ENCODE measurements at regions not wholly inside any gene's neighbourhood (a gene's known extent, or its start where the extent isn't known, plus 50 kb on each side); places are given as distances from the start of the nearest gene placed in this dataset.

DNA sequence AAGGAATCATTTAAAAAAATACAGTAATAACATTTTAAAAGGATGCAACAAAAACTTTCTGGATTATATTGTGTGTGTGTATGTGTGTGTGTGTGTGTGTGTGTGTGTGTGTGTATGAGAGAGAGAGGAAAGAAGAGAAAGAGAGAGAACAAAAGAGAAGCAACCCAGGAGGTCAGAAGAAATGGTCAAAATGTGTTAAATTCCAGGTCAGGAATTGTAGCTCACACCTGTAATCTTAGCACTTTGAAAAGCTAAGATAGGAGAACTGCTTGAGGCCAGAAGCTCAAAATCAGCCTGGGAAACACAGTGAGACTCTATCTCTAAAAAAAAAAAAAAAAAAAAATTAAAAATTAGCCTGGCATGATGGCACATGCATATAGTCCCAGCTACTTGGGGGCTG, 311.8 kb upstream of the CDH12 start:
- intact Hi-C loops (cut with DNase I): no loop called here
- Histone ChIP-seq H3K27ac (no peak overlapping the region), H3K36me3 (no peaks in the 10 kb centered on the region), H3K4me1 (no peaks in the 10 kb centered on the region), H3K9me3 (peaks cover 0 to 2% of the 10 kb centered on the region in 2 donors), H3K27me3 (no peaks in the 10 kb centered on the region), H3K4me3 (no peak overlapping the region)
- TF ChIP-seq, protein P1, sequence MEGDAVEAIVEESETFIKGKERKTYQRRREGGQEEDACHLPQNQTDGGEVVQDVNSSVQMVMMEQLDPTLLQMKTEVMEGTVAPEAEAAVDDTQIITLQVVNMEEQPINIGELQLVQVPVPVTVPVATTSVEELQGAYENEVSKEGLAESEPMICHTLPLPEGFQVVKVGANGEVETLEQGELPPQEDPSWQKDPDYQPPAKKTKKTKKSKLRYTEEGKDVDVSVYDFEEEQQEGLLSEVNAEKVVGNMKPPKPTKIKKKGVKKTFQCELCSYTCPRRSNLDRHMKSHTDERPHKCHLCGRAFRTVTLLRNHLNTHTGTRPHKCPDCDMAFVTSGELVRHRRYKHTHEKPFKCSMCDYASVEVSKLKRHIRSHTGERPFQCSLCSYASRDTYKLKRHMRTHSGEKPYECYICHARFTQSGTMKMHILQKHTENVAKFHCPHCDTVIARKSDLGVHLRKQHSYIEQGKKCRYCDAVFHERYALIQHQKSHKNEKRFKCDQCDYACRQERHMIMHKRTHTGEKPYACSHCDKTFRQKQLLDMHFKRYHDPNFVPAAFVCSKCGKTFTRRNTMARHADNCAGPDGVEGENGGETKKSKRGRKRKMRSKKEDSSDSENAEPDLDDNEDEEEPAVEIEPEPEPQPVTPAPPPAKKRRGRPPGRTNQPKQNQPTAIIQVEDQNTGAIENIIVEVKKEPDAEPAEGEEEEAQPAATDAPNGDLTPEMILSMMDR (IDR thresholded peaks at IDR 0.05): no peak
- DNase-seq (no peak), ATAC-seq (no peak)

DNA sequence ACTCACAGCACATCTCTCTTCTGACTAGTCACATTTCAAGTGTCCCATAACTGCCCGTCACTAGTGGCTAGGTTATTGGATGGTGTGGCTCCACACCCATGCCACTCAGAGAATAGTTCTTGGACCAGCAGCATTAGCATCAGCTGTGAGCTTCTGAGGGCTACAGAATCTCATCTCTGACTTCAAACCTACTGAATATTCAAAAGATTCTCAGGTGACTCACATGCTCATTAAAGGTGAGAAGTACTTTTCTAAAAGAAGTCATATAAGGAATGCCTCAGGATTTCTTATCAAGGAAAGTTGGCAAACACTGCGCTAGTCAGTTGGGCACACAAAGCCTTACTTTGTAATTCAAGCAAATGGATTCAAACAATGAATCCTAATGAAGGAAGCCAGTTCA, 305.0 kb upstream of the CDH12 start:
- Histone ChIP-seq H3K27ac (no peak overlapping the region), H3K36me3 (no peaks in the 10 kb centered on the region), H3K27me3 (no peaks in the 10 kb centered on the region), H3K9me3 (no peaks in the 10 kb centered on the region), H3K4me3 (no peak overlapping the region), H3K4me1 (no peaks in the 10 kb centered on the region)
- ATAC-seq: no peak
- TF ChIP-seq, protein P1 (IDR thresholded peaks at IDR 0.05): no peak
- DNase-seq: no peak
- intact Hi-C loops (cut with DNase I): no loop called here

DNA sequence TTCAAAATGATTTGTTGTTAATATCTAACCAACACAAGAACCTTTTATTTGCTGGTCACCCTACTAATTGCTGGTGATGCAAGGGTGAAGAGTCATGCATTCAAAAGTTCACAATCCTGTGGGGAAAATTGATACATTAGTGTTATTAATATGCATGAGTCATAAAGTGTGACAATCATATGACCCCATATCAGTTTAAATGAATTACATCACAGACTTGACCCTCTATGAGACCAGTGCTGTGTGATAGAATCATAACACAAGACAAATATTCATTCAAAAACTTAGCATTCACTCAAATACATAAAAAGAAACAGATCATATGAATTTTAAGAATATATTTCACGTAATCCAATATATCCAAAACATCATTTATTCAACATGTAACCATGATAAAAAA, 304.6 kb upstream of the CDH12 start:
- ATAC-seq (no peak), DNase-seq (no peak)
- TF ChIP-seq, protein P1 (IDR thresholded peaks at IDR 0.05): no peak
- H3K4me3 ChIP-seq: no peak overlapping the region
- H3K27me3 ChIP-seq: no peaks in the 10 kb centered on the region
- H3K4me1 ChIP-seq: no peaks in the 10 kb centered on the region
- H3K9me3 ChIP-seq: no peaks in the 10 kb centered on the region
- no peak overlapping the region for H3K27ac ChIP-seq
- H3K36me3 ChIP-seq: no peaks in the 10 kb centered on the region
- intact Hi-C loops (cut with DNase I): no loop called here

DNA sequence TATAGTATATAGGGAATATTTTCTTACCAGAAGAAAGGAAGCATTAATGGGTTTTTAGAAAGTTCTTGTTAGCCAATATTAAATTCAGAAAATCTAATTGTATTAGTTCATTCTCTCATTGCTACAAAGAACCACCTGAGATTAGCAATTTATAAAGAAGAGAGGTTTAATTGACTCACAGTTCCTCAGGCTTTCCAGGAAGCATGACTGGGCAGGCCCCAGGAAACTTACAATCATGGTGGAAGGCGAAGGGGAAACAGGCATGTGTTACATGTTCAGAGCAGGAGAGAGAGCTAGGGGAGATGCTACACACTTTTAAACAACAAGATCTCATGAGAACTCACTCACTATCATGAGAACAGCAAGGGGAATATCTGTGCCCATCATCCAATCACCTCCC, 304.0 kb upstream of the CDH12 start:
- H3K9me3 ChIP-seq: no peaks in the 10 kb centered on the region
- intact Hi-C loops (cut with DNase I): no loop called here
- TF ChIP-seq, protein P1 (IDR thresholded peaks at IDR 0.05): no peak
- H3K4me1 ChIP-seq: no peaks in the 10 kb centered on the region
- no peaks in the 10 kb centered on the region for H3K36me3 ChIP-seq
- DNase-seq: no peak
- no peak overlapping the region for H3K4me3 ChIP-seq
- H3K27ac ChIP-seq: no peak overlapping the region
- no peaks in the 10 kb centered on the region for H3K27me3 ChIP-seq
- no peak for ATAC-seq

DNA sequence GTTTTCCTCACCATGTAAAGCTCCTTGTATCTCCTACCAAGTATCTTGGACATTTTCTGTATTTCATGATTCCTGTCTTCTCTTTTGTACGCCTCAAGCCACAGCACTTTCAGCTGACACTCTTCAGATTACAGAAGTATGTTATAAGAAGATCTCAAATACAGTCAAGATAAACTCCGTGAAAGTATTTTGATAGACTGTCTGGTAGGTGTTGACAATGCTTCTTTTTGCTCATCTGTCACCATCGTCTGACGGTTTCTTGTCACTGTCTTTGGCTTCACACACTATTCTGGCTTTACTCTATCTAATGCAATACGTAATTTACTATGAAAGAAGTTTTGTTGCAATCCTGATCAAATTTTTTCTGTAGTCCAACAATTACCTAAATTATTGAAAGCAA, 294.5 kb upstream of the CDH12 start:
- ATAC-seq: no peak
- intact Hi-C loops (cut with DNase I): no loop called here
- no peak for DNase-seq
- TF ChIP-seq, protein P1 (IDR thresholded peaks at IDR 0.05): no peak
- H3K4me1 ChIP-seq: no peaks in the 10 kb centered on the region
- H3K27me3 ChIP-seq: no peaks in the 10 kb centered on the region
- H3K4me3 ChIP-seq: no peak overlapping the region
- no peak overlapping the region for H3K27ac ChIP-seq
- no peaks in the 10 kb centered on the region for H3K9me3 ChIP-seq
- H3K36me3 ChIP-seq: no peaks in the 10 kb centered on the region

All from left lung (tissue), 4 donors.